GM12874 (cell line): ENCODE measurements at regions not wholly inside any gene's neighbourhood (a gene's known extent, or its start where the extent isn't known, plus 50 kb on each side); places are given as distances from the start of the nearest gene placed in this dataset.

Source experiments
- TF ChIP-seq, protein P1 (sequence below): IDR thresholded peaks from 2 replicates; pipeline ENCODE4 v1.5.1; 2011; ENCODE audit warnings: low read depth, mild to moderate bottlenecking, control low read depth, low read length, moderate library complexity; ENCODE audit not compliant: insufficient read depth

GRCh38 chr5:130666462-130666861 is 498.6 kb downstream of the HINT1 start:
- TF ChIP-seq, protein P1, sequence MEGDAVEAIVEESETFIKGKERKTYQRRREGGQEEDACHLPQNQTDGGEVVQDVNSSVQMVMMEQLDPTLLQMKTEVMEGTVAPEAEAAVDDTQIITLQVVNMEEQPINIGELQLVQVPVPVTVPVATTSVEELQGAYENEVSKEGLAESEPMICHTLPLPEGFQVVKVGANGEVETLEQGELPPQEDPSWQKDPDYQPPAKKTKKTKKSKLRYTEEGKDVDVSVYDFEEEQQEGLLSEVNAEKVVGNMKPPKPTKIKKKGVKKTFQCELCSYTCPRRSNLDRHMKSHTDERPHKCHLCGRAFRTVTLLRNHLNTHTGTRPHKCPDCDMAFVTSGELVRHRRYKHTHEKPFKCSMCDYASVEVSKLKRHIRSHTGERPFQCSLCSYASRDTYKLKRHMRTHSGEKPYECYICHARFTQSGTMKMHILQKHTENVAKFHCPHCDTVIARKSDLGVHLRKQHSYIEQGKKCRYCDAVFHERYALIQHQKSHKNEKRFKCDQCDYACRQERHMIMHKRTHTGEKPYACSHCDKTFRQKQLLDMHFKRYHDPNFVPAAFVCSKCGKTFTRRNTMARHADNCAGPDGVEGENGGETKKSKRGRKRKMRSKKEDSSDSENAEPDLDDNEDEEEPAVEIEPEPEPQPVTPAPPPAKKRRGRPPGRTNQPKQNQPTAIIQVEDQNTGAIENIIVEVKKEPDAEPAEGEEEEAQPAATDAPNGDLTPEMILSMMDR = no peak

GRCh38 chr5:130652176-130652575 is 512.9 kb downstream of the HINT1 start:
- TF ChIP-seq, protein P1 = no peak

GRCh38 chr5:130651440-130651839 is 513.6 kb downstream of the HINT1 start:
- TF ChIP-seq, protein P1 = no peak

GRCh38 chr5:130643321-130643720 is 521.7 kb downstream of the HINT1 start:
- TF ChIP-seq, protein P1 = no peak

GRCh38 chr5:130642461-130642860 is 522.6 kb downstream of the HINT1 start:
- TF ChIP-seq, protein P1 = no peak

DNA sequence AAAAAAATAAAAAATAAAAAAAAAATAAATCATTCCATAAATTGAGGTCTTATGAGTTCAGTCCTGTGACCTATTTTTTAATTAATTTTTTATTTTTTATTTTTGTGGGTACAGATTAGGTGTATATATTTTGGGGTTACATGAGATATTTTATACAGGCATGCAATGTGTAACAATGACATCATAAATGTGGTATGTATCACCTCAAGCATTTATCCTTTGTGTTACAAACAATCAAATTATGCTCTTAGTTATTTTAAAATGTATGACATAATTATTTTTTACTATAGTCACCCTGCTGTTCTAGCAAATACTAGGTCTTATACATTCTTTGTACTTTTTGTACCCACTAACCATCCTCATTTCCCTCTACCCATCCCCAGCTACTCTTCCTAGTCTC is 537.9 kb downstream of the HINT1 start:
- TF ChIP-seq, protein P1 = no peak

DNA sequence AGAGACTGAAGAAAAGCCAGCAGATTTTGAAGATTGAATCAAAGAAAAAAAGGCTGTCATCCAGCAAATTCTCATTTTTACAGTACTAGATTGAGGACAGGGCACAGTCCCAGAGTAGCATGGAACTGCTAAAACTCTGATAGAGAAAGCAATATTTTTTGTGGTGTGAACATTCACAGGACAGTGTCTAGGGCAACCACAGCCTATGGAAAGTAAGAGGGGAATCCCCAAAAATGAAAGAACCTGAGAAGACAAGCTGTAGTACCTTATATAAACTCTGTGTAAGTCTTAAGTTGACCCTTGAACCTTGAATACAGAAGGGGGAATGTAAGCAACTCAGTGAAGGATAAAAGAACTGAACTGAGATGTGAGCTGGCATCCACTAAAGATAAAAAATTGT is 540.3 kb downstream of the HINT1 start:
- TF ChIP-seq, protein P1 = no peak

- TF ChIP-seq, protein P1 = no peak
These were observed 548.9 kb downstream of the HINT1 start for GRCh38 chr5:130616161-130616560.
